ENCODE measurements at regions not wholly inside any gene's neighbourhood (a gene's known extent, or its start where the extent isn't known, plus 50 kb on each side); places are given as distances from the start of the nearest gene placed in this dataset.

- H3K4me1 Mint-ChIP-seq = peaks cover 63 to 71% of the 10 kb centered on the region in 2 experiments
- Histone ChIP-seq H2BK120ac (ENCODE audit: low read depth, low read length, poor library complexity, severe bottlenecking) (no peak overlapping the region), H3K18ac (ENCODE audit: insufficient read length, low read depth, low read length) (no peak overlapping the region), H2BK5ac (ENCODE audit: insufficient read length, low read length) (no peak overlapping the region), H3K9ac (ENCODE audit: extremely low read depth, insufficient read length, low read length) (no peak overlapping the region), H4K5ac (ENCODE audit: insufficient read length, low read depth, low read length) (no peak overlapping the region), H2AK5ac (ENCODE audit: insufficient read length, low read length) (no peak overlapping the region), H3K23ac (ENCODE audit: insufficient read length, low read depth, low read length) (no peak overlapping the region), H4K8ac (replicated peaks; ENCODE audit: insufficient read length, low read depth, low read length) (no peak overlapping the region), H2BK20ac (ENCODE audit: low read depth, low read length, poor library complexity, severe bottlenecking) (no peak overlapping the region), H3K14ac (ENCODE audit: insufficient read depth, low read length) (no peak overlapping the region), H3K79me2 (ENCODE audit: insufficient read depth, low read length) (no peaks in the 10 kb centered on the region), H3K27ac (ENCODE audit: insufficient read length, low read depth, low read length) (no peak overlapping the region), H3K79me1 (ENCODE audit: insufficient read depth, low read depth, low read length, poor library complexity, severe bottlenecking) (no peaks in the 10 kb centered on the region), H3K4ac (ENCODE audit: low read depth, low read length) (no peak overlapping the region), H3K9me3 (ENCODE audit: control insufficient read depth, low read depth, low read length) (no peaks in the 10 kb centered on the region), H2BK15ac (ENCODE audit: low read depth, low read length) (no peak overlapping the region), H4K20me1 (ENCODE audit: control insufficient read depth, insufficient read depth, insufficient read length) (no peaks in the 10 kb centered on the region), H3K4me1 (ENCODE audit: insufficient read depth, low read length) (peaks cover 10% of the 10 kb centered on the region), H3K23me2 (ENCODE audit: insufficient read length, low read depth, low read length, poor library complexity, severe bottlenecking) (no peaks in the 10 kb centered on the region), H3T11ph (ENCODE audit: low read length) (no peak overlapping the region), H3K4me2 (ENCODE audit: insufficient read depth, insufficient read length, low read length) (no peak overlapping the region), H3K27me3 (ENCODE audit: insufficient read depth, low read length) (no peaks in the 10 kb centered on the region), H4K91ac (ENCODE audit: insufficient read length, low read depth, low read length) (no peak overlapping the region), H3K56ac (ENCODE audit: insufficient read length, low read depth, low read length) (no peak overlapping the region), H2AFZ (ENCODE audit: low read length) (no peak overlapping the region), H2BK12ac (ENCODE audit: insufficient read length, low read depth, low read length) (no peak overlapping the region)
- WGBS (ENCODE audit: extremely low coverage, insufficient read length, low lambda C conversion rate) = no CpG with 5 or more reads among the region's 1 CpG
- no peaks in the 10 kb centered on the region; a peak in 1 of 5 replicates for H3K9me3 Mint-ChIP-seq
- no peaks in the 10 kb centered on the region for H3K36me3 Mint-ChIP-seq (ENCODE audit: insufficient read depth in 1 of 3, low read depth in 3 of 3)
- H3K27ac Mint-ChIP-seq = no peak overlapping the region; a peak in 1 of 7 replicates
- TF ChIP-seq CTCF (conservative IDR thresholded peaks at IDR 0.05) = no peak
- no peak for DNase-seq
- no peak overlapping the region for H3K4me3 Mint-ChIP-seq
- no peaks in the 10 kb centered on the region; the same call in 1 of the 2 replicates for H3K27me3 Mint-ChIP-seq (ENCODE audit: low read depth)
Observed at GRCh38 chr20:9018346-9018745, 50.5 kb upstream of the PLCB4 start.

Data from H9 (cell line).